ENCODE measurements at regions not wholly inside any gene's neighbourhood (a gene's known extent, or its start where the extent isn't known, plus 50 kb on each side); places are given as distances from the start of the nearest gene placed in this dataset.

DNA sequence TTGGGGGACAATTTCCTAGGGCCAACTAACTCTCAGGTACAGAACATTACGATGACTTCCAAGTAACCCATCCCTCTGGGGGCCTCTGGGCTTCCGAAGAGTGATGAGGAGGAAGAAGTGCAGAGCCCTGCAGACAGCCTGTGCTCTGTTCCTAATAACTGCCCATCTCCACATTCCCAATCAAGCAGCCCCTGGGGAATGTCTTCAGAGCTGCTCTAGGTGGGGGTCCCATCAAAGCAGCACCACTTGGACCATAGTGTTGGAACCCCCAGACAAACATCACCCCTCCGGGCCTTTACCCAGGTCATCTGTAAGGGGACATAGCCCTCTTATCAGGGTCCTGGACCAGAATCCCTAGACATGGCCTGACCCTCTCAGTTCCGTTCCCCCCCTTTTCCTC lies 357.3 kb downstream of the NPHP4 start:
- TF ChIP-seq EP300 (IDR thresholded peaks at IDR 0.05) (no peak), POLR2A (IDR thresholded peaks at IDR 0.05) (no peak), POLR2AphosphoS5 (IDR thresholded peaks at IDR 0.05) (no peak)
- TF ChIP-seq, protein P1, sequence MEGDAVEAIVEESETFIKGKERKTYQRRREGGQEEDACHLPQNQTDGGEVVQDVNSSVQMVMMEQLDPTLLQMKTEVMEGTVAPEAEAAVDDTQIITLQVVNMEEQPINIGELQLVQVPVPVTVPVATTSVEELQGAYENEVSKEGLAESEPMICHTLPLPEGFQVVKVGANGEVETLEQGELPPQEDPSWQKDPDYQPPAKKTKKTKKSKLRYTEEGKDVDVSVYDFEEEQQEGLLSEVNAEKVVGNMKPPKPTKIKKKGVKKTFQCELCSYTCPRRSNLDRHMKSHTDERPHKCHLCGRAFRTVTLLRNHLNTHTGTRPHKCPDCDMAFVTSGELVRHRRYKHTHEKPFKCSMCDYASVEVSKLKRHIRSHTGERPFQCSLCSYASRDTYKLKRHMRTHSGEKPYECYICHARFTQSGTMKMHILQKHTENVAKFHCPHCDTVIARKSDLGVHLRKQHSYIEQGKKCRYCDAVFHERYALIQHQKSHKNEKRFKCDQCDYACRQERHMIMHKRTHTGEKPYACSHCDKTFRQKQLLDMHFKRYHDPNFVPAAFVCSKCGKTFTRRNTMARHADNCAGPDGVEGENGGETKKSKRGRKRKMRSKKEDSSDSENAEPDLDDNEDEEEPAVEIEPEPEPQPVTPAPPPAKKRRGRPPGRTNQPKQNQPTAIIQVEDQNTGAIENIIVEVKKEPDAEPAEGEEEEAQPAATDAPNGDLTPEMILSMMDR (IDR thresholded peaks at IDR 0.05), result no peak
